IMR-90 (cell line): ENCODE measurements at regions not wholly inside any gene's neighbourhood (a gene's known extent, or its start where the extent isn't known, plus 50 kb on each side); places are given as distances from the start of the nearest gene placed in this dataset.
A peak's percentile ranks its signal among the peaks of the same experiment; 100 is the strongest.

Experiments used
- ATAC-seq: fragments of 200-7000 bp; cut with Tn5 transposase; 2 replicates; pipeline ENCODE4 v1.9.1; 2020; ENCODE audit warnings: low read depth, mild to moderate bottlenecking, moderate library complexity
- BruUV-seq: library from RNA; stranded (reverse); fragments of 400-500 nt; replicated peaks from 2 replicates; lab custom pipeline; 2021; lab: Mats Ljungman, UMichigan
- CTCF ChIA-PET: fragments of 300-600 bp; formaldehyde crosslinking; extraction: SDS; loops from one replicate; lab custom pipeline; 2021; ENCODE audit warnings: antibody characterized with exemption; lab: Yijun Ruan, JAX
- POLR2A ChIA-PET: fragments of 300-600 bp; sonication (Branson Sonifier 250); formaldehyde crosslinking; loops from one replicate; lab custom pipeline; 2022; ENCODE audit warnings: antibody characterized with exemption; ENCODE audit not compliant: unreplicated experiment; lab: Charles Lee
- DNase-seq: peaks from one replicate; pipeline ENCODE4 v3.0.0; 2013
- H2AFZ ChIP-seq: replicated peaks from 2 replicates; pipeline ENCODE3; 2013; ENCODE audit warnings: low read length, mild to moderate bottlenecking; ENCODE audit not compliant: poor library complexity
- H2AK5ac ChIP-seq: 2 replicates; pipeline ENCODE4 v1.6.1; 2013; ENCODE audit warnings: low read depth, low read length, inconsistent platforms
- H2AK9ac ChIP-seq: replicated peaks from 2 replicates; pipeline ENCODE3; 2013; ENCODE audit warnings: mild to moderate bottlenecking, low read depth, low read length, moderate library complexity; ENCODE audit not compliant: poor library complexity
- H2BK120ac ChIP-seq: 2 replicates; pipeline ENCODE4 v1.6.1; 2013; ENCODE audit warnings: low read depth, low read length, inconsistent platforms
- H2BK15ac ChIP-seq: 3 replicates; pipeline ENCODE4 v1.6.1; 2013; ENCODE audit warnings: low read depth, low read length, inconsistent platforms
- H2BK20ac ChIP-seq: 2 replicates; pipeline ENCODE4 v1.6.1; 2013; ENCODE audit warnings: low read depth, mild to moderate bottlenecking, inconsistent platforms, low read length, moderate library complexity
- H2BK5ac ChIP-seq: 2 replicates; pipeline ENCODE4 v1.6.1; 2013; ENCODE audit warnings: mild to moderate bottlenecking, low read depth, low read length, inconsistent platforms; ENCODE audit not compliant: poor library complexity, severe bottlenecking
- H3K14ac ChIP-seq: replicated peaks from 2 replicates; pipeline ENCODE4 v1.6.1; 2013; ENCODE audit warnings: low read depth, low read length, inconsistent platforms
- H3K18ac ChIP-seq: 2 replicates; pipeline ENCODE4 v1.6.1; 2013; ENCODE audit warnings: low read depth, low read length, control low read depth
- H3K23ac ChIP-seq: 2 replicates; pipeline ENCODE4 v1.6.1; 2013; ENCODE audit warnings: low read depth, low read length, inconsistent platforms
- H3K27ac ChIP-seq: 2 replicates; pipeline ENCODE4 v1.5.1; 2013; ENCODE audit warnings: mild to moderate bottlenecking, control low read depth, low read length; ENCODE audit not compliant: insufficient read depth
- H3K27me3 ChIP-seq: 2 replicates; pipeline ENCODE4 v1.6.1; 2013; ENCODE audit warnings: low read length; ENCODE audit not compliant: control insufficient read depth, insufficient read depth
- H3K36me3 ChIP-seq: 2 replicates; pipeline ENCODE4 v1.6.1; 2013; ENCODE audit warnings: low read length, mixed read lengths; ENCODE audit not compliant: control insufficient read depth, insufficient read depth
- H3K4ac ChIP-seq: 2 replicates; pipeline ENCODE4 v1.6.1; 2013; ENCODE audit warnings: low read depth, low read length, inconsistent platforms
- H3K4me1 ChIP-seq: 2 replicates; pipeline ENCODE4 v1.6.1; 2013; ENCODE audit warnings: low read length, mixed read lengths; ENCODE audit not compliant: control insufficient read depth, insufficient read depth
- H3K4me2 ChIP-seq: 2 replicates; pipeline ENCODE4 v1.6.1; 2013; ENCODE audit warnings: low read depth, mild to moderate bottlenecking, control low read depth, low read length, moderate library complexity
- H3K4me3 ChIP-seq: 2 replicates; pipeline ENCODE4 v1.5.1; 2013; ENCODE audit warnings: low read depth, mild to moderate bottlenecking, control low read depth, low read length, moderate library complexity; ENCODE audit not compliant: insufficient read depth
- H3K56ac ChIP-seq: 2 replicates; pipeline ENCODE4 v1.6.1; 2013; ENCODE audit warnings: low read length, inconsistent platforms; ENCODE audit not compliant: insufficient read depth; ENCODE audit errors: extremely low read depth
- H3K79me1 ChIP-seq, 2 experiments: 2 replicates each; pipeline ENCODE4 v1.6.1; 2013; ENCODE audit warnings: low read length in 2 of 2, inconsistent platforms in 1 of 2, low read depth in 1 of 2
- H3K9ac ChIP-seq: 2 replicates; pipeline ENCODE4 v1.6.1; 2013; ENCODE audit warnings: low read depth, low read length, control low read depth
- H3K9me1 ChIP-seq: 2 replicates; pipeline ENCODE4 v1.6.1; 2013; ENCODE audit warnings: low read length, inconsistent platforms; ENCODE audit not compliant: insufficient read depth
- H3K9me3 ChIP-seq: 2 replicates; pipeline ENCODE4 v1.6.1; 2013; ENCODE audit warnings: low read length; ENCODE audit not compliant: control insufficient read depth, insufficient read depth
- H4K20me1 ChIP-seq: 2 replicates; pipeline ENCODE4 v1.6.1; 2013; ENCODE audit warnings: low read length, inconsistent platforms; ENCODE audit not compliant: insufficient read depth
- H4K5ac ChIP-seq: 2 replicates; pipeline ENCODE4 v1.6.1; 2013; ENCODE audit warnings: mild to moderate bottlenecking, low read depth, low read length, control low read depth
- H4K8ac ChIP-seq, 2 experiments: 2 replicates each; pipeline ENCODE4 v1.6.1; 2013; ENCODE audit warnings: low read depth in 2 of 2, low read length in 2 of 2, control low read depth in 1 of 2, inconsistent platforms in 1 of 2
- H4K91ac ChIP-seq: 2 replicates; pipeline ENCODE4 v1.6.1; 2013; ENCODE audit warnings: low read depth, low read length, inconsistent platforms; ENCODE audit not compliant: insufficient read depth
- BHLHE40 ChIP-seq: fragments of 150-350 bp; IDR thresholded peaks from 2 replicates; pipeline ENCODE4 v1.6.1; 2016; ENCODE audit warnings: mild to moderate bottlenecking, low read depth, low read length
- CEBPB ChIP-seq: IDR thresholded peaks from 2 replicates; pipeline ENCODE4 v1.6.1; 2012; ENCODE audit warnings: low read depth, low read length, improper control_type of control experiment
- CHD1 ChIP-seq: IDR thresholded peaks from 2 replicates; pipeline ENCODE4 v1.6.1; 2012; ENCODE audit warnings: low read depth, low read length, improper control_type of control experiment
- CTCF ChIP-seq: conservative IDR thresholded peaks from 2 replicates; pipeline ENCODE4 v1.5.1; 2012; ENCODE audit warnings: mild to moderate bottlenecking, low read depth, low read length, improper control_type of control experiment
- ELK1 ChIP-seq: fragments of 150-350 bp; IDR thresholded peaks from 2 replicates; pipeline ENCODE4 v1.6.1; 2016; ENCODE audit warnings: low read depth, mild to moderate bottlenecking, low read length, moderate library complexity, borderline replicate concordance
- MAFK ChIP-seq: IDR thresholded peaks from 2 replicates; pipeline ENCODE4 v1.6.1; 2012; ENCODE audit warnings: low read depth, low read length, improper control_type of control experiment
- MAZ ChIP-seq: IDR thresholded peaks from 2 replicates; pipeline ENCODE4 v1.6.1; 2012; ENCODE audit warnings: low read depth, mild to moderate bottlenecking, low read length, improper control_type of control experiment, moderate library complexity, borderline replicate concordance
- MXI1 ChIP-seq: IDR thresholded peaks from 2 replicates; pipeline ENCODE4 v1.6.1; 2012; ENCODE audit warnings: low read depth, mild to moderate bottlenecking, low read length, moderate library complexity, borderline replicate concordance
- NFE2L2 ChIP-seq: fragments of 150-350 bp; IDR thresholded peaks from 2 replicates; pipeline ENCODE4 v1.6.1; 2016; ENCODE audit warnings: low read depth, mild to moderate bottlenecking, low read length
- POLR2A ChIP-seq: IDR thresholded peaks from 2 replicates; pipeline ENCODE4 v1.6.1; 2012; ENCODE audit warnings: mild to moderate bottlenecking, low read depth, low read length
- RAD21 ChIP-seq: IDR thresholded peaks from 2 replicates; pipeline ENCODE4 v1.6.1; 2012; ENCODE audit warnings: low read length, improper control_type of control experiment
- RCOR1 ChIP-seq: IDR thresholded peaks from 2 replicates; pipeline ENCODE4 v1.6.1; 2012; ENCODE audit warnings: mild to moderate bottlenecking, low read length, improper control_type of control experiment; ENCODE audit not compliant: insufficient replicate concordance
- RFX5 ChIP-seq: IDR thresholded peaks from 2 replicates; pipeline ENCODE4 v1.8.0; 2012; ENCODE audit warnings: low read depth, mild to moderate bottlenecking, low read length, moderate library complexity
- SMC3 ChIP-seq: fragments of 150-350 bp; IDR thresholded peaks from 2 replicates; pipeline ENCODE4 v1.6.1; 2016; ENCODE audit warnings: low read depth, mild to moderate bottlenecking, antibody characterized with exemption, low read length, moderate library complexity
- USF2 ChIP-seq: fragments of 150-350 bp; IDR thresholded peaks from 2 replicates; pipeline ENCODE4 v1.6.1; 2017; ENCODE audit warnings: mild to moderate bottlenecking, antibody characterized with exemption, low read length, low read depth
- WGBS, 2 experiments: methylation state at CpG; one replicate each; pipeline versions ENCODE4 v1.1.5 to v1.1.7; 2013; ENCODE audit warnings: missing lambda C conversion rate in 2 of 2; ENCODE audit not compliant: insufficient read length in 1 of 2; ENCODE audit errors: extremely low coverage in 2 of 2; 5-methylcytosine and 5-hydroxymethylcytosine counted together
- dilution Hi-C: fragments of 300-500 bp; cut with HindIII; formaldehyde crosslinking; loops from one replicate; pipeline ENCODE4 v1.14.3; 2018; ENCODE audit warnings: low sequenced_read_pairs; ENCODE audit not compliant: unreplicated experiment
- in situ Hi-C: fragments of 300-500 bp; cut with MboI; formaldehyde crosslinking; loops from 3 replicates; pipeline ENCODE4 v1.14.3; 2019; ENCODE audit warnings: low sequenced_read_pairs, inconsistent platforms, mixed read lengths
- intact Hi-C: fragments of 100-400 bp; cut with micrococcal nuclease; formaldehyde crosslinking; loops from 2 replicates; pipeline ENCODE4 v1.10.0; 2022

GRCh38 chr1:162928141-162928540, 67.2 kb upstream of the CCDC190 start:
- Histone ChIP-seq H2BK5ac (no peak overlapping the region), H3K4me2 (no peak overlapping the region), H4K20me1 (no peaks in the 10 kb centered on the region), H2BK15ac (no peak overlapping the region; the same call in 2 of the 3 replicates), H3K4me1 (no peaks in the 10 kb centered on the region), H4K5ac (no peak overlapping the region), H3K27me3 (no peaks in the 10 kb centered on the region), H3K4ac (no peak overlapping the region), H3K18ac (no peak overlapping the region), H3K14ac (no peak overlapping the region), H2AK5ac (0 out of 2 replicates have a peak overlapping the region, but pooled peaks have one; percentile 24), H3K4me3 (no peak overlapping the region), H2BK120ac (no peak overlapping the region), H3K9ac (no peak overlapping the region), H4K91ac (no peak overlapping the region), H3K23ac (no peak overlapping the region), H3K27ac (no peak overlapping the region), H2BK20ac (no peak overlapping the region), H3K9me3 (no peaks in the 10 kb centered on the region), H3K36me3 (no peaks in the 10 kb centered on the region), H4K8ac (no peak overlapping the region), H3K9me1 (peaks cover 5% of the 10 kb centered on the region; the same call in 1 of the 2 replicates), H2AFZ (peak overlapping the region; percentile 47), H3K79me1 (no peaks in the 10 kb centered on the region), H2AK9ac (no peak overlapping the region), H3K56ac (no peak overlapping the region)
- POLR2A ChIA-PET, result no interaction called here
- no CpG with 5 or more reads among the region's 1 CpG for WGBS, 2 experiments
- in situ Hi-C loops, result no loop called here
- intact Hi-C loops, result no loop called here
- ATAC-seq (no peak), DNase-seq (no peak)
- dilution Hi-C loops, result no loop called here
- TF ChIP-seq NFE2L2 (no peak), RFX5 (no peak), MXI1 (no peak), CHD1 (no peak), MAZ (no peak), USF2 (no peak), CEBPB (no peak), CTCF (no peak), SMC3 (no peak), ELK1 (no peak), RCOR1 (no peak), POLR2A (no peak), RAD21 (no peak), BHLHE40 (no peak), MAFK (no peak)
- CTCF ChIA-PET, result interaction anchor here (0.7 kb wide), 1 partner anchor 13 kb away, joined by 5 read pairs; no protein-coding TSS in a partner anchor
- BruUV-seq, result no TSS peak
